ENCODE measurements at regions not wholly inside any gene's neighbourhood (a gene's known extent, or its start where the extent isn't known, plus 50 kb on each side); places are given as distances from the start of the nearest gene placed in this dataset.

DNA sequence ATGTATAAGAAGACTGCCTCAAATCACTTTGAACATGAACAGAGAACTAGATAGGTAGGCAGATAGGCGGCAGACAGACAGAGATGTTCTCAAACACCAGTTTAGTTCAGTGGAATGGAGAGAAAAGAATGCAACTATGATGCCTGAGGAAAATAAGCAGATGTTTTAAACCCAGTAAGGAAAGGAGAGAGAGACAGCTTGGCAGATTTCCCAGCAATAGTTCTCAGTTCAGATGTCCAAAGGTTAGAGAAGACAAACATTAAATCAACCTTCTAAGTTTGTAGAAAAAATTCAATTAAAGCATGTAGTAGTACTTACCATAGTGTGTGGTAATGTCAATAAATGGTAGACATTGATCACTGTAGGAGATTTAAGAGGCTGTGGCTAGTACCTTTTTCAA is 209.6 kb upstream of the PFN2 start:
- no peaks in the 10 kb centered on the region for H3K36me3 ChIP-seq (ENCODE audit: control insufficient read depth, insufficient read depth, low read length)
- H3K4me3 ChIP-seq: no peak overlapping the region
- H3K9ac ChIP-seq (ENCODE audit: insufficient read depth in 1 of 2, low read depth in 2 of 2, low read length in 2 of 2): no peak overlapping the region
- DNase-seq (ENCODE audit: extremely low read depth in 1 of 4, low spot score in 3 of 4) (no peak), ATAC-seq (no peak), FAIRE-seq (no peak)
- intact Hi-C loops (cut with micrococcal nuclease) (no loop called here), in situ Hi-C loops (cut with MboI) (no loop called here)
- no TSS peak for BruUV-seq (replicated peaks)
- peaks cover 0 to 5% of the 10 kb centered on the region in 2 experiments; a peak in 1 of 5 replicates for H3K4me1 ChIP-seq (replicated peaks in 1 of 2; ENCODE audit: control insufficient read depth in 2 of 2, insufficient read depth in 2 of 2, low read length in 2 of 2)
- ChIA-PET POLR2A (interaction anchor here (1.1 kb wide), 1 partner anchor 45 kb away, joined by 3 read pairs; no protein-coding TSS in a partner anchor), CTCF (ENCODE audit: low intra/inter-chr PET ratio) (no interaction called here)
- no peak overlapping the region for H3K4me2 ChIP-seq (ENCODE audit: insufficient read depth, low read length)
- whole genome bisulfite sequencing (ENCODE audit: insufficient coverage, low coverage, missing lambda C conversion rate): 0% methylated on average over 1 of the region's 1 CpG
- no peak overlapping the region for H2AFZ ChIP-seq (ENCODE audit: low read depth, low read length)
- H3K9me3 ChIP-seq (replicated peaks; ENCODE audit: control insufficient read depth, insufficient read depth, low read depth, low read length): no peaks in the 10 kb centered on the region
- TF ChIP-seq, protein P1, sequence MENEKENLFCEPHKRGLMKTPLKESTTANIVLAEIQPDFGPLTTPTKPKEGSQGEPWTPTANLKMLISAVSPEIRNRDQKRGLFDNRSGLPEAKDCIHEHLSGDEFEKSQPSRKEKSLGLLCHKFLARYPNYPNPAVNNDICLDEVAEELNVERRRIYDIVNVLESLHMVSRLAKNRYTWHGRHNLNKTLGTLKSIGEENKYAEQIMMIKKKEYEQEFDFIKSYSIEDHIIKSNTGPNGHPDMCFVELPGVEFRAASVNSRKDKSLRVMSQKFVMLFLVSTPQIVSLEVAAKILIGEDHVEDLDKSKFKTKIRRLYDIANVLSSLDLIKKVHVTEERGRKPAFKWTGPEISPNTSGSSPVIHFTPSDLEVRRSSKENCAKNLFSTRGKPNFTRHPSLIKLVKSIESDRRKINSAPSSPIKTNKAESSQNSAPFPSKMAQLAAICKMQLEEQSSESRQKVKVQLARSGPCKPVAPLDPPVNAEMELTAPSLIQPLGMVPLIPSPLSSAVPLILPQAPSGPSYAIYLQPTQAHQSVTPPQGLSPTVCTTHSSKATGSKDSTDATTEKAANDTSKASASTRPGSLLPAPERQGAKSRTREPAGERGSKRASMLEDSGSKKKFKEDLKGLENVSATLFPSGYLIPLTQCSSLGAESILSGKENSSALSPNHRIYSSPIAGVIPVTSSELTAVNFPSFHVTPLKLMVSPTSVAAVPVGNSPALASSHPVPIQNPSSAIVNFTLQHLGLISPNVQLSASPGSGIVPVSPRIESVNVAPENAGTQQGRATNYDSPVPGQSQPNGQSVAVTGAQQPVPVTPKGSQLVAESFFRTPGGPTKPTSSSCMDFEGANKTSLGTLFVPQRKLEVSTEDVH (IDR thresholded peaks at IDR 0.05; ENCODE audit: low read depth, partially characterized antibody): no peak
- 0 out of 2 replicates have a peak, but pooled peaks have one; percentile 12 for TF ChIP-seq ELF1 (tag; IDR thresholded peaks at IDR 0.05)
- H3K27me3 ChIP-seq (ENCODE audit: control insufficient read depth in 2 of 2, insufficient read depth in 2 of 2, low read length in 2 of 2): peaks cover 3 to 9% of the 10 kb centered on the region in 2 experiments; a peak in 4 of 5 replicates
- H4K20me1 ChIP-seq (replicated peaks; ENCODE audit: control insufficient read depth, insufficient read depth, low read length): no peaks in the 10 kb centered on the region
- no peaks in the 10 kb centered on the region for H3K79me2 ChIP-seq (ENCODE audit: control insufficient read depth, insufficient read depth, low read length)
- H3K9me1 ChIP-seq (ENCODE audit: control insufficient read depth, insufficient read depth, low read length): no peaks in the 10 kb centered on the region
- no peak overlapping the region for H3K27ac ChIP-seq (ENCODE audit: extremely low read depth, low read depth, low read length)

DNA sequence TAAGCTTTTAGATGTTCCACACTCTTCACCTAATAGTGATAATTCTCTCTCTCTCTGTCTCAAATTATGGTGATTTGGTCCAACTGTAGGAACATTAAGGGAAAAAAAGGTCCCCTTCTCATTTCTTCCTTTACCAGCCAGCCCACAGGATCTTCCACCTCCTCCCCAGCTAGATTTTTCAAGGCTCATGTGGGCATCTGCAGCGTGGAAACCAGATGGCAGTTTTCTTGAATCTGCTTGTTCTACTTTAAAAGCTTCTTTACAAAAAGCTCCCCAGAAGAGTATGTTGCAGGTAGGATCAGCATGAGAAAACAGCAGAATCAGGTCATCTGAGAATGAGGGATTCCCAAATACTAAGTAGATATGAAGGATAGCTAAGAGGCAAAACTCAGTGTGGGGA is 208.6 kb upstream of the PFN2 start:
- FAIRE-seq (no peak), DNase-seq (ENCODE audit: extremely low read depth in 1 of 4, low spot score in 3 of 4) (no peak), ATAC-seq (no peak)
- Histone ChIP-seq H4K20me1 (replicated peaks; ENCODE audit: control insufficient read depth, insufficient read depth, low read length) (no peaks in the 10 kb centered on the region), H3K9me1 (ENCODE audit: control insufficient read depth, insufficient read depth, low read length) (no peaks in the 10 kb centered on the region), H3K4me2 (ENCODE audit: insufficient read depth, low read length) (no peak overlapping the region), H3K27me3 (ENCODE audit: control insufficient read depth in 2 of 2, insufficient read depth in 2 of 2, low read length in 2 of 2) (peaks cover 3 to 9% of the 10 kb centered on the region in 2 experiments; a peak in 4 of 5 replicates), H3K4me1 (replicated peaks in 1 of 2; ENCODE audit: control insufficient read depth in 2 of 2, insufficient read depth in 2 of 2, low read length in 2 of 2) (peaks cover 0 to 5% of the 10 kb centered on the region in 2 experiments; a peak in 1 of 5 replicates), H3K79me2 (ENCODE audit: control insufficient read depth, insufficient read depth, low read length) (no peaks in the 10 kb centered on the region), H3K27ac (ENCODE audit: extremely low read depth, low read depth, low read length) (no peak overlapping the region), H3K9me3 (replicated peaks; ENCODE audit: control insufficient read depth, insufficient read depth, low read depth, low read length) (no peaks in the 10 kb centered on the region), H2AFZ (ENCODE audit: low read depth, low read length) (no peak overlapping the region), H3K4me3 (no peak overlapping the region), H3K9ac (ENCODE audit: insufficient read depth in 1 of 2, low read depth in 2 of 2, low read length in 2 of 2) (no peak overlapping the region), H3K36me3 (ENCODE audit: control insufficient read depth, insufficient read depth, low read length) (no peaks in the 10 kb centered on the region)
- CTCF ChIA-PET (ENCODE audit: low intra/inter-chr PET ratio): no interaction called here
- WGBS (ENCODE audit: insufficient coverage, low coverage, missing lambda C conversion rate): 0% methylated on average over 1 of the region's 1 CpG
- no TSS peak for BruUV-seq (replicated peaks)
- POLR2A ChIA-PET: interaction anchor here (1.1 kb wide), 1 partner anchor 44 kb away, joined by 3 read pairs; no protein-coding TSS in a partner anchor
- in situ Hi-C loops (cut with MboI) (no loop called here), intact Hi-C loops (cut with micrococcal nuclease) (no loop called here)
- TF ChIP-seq ZNF197 (CRISPR knock-in tag; IDR thresholded peaks at IDR 0.05; ENCODE audit: low read depth) (no peak), ASH1L (IDR thresholded peaks at IDR 0.05; ENCODE audit: borderline replicate concordance, low read depth, partially characterized antibody) (no peak), RBM17 (IDR thresholded peaks at IDR 0.05; ENCODE audit: borderline replicate concordance, low read depth, low read length) (no peak), POLR2AphosphoS2 (IDR thresholded peaks at IDR 0.05; ENCODE audit: low read length) (no peak), POLR2G (IDR thresholded peaks at IDR 0.05; ENCODE audit: low read depth, low read length) (no peak)
- TF ChIP-seq, protein P2, sequence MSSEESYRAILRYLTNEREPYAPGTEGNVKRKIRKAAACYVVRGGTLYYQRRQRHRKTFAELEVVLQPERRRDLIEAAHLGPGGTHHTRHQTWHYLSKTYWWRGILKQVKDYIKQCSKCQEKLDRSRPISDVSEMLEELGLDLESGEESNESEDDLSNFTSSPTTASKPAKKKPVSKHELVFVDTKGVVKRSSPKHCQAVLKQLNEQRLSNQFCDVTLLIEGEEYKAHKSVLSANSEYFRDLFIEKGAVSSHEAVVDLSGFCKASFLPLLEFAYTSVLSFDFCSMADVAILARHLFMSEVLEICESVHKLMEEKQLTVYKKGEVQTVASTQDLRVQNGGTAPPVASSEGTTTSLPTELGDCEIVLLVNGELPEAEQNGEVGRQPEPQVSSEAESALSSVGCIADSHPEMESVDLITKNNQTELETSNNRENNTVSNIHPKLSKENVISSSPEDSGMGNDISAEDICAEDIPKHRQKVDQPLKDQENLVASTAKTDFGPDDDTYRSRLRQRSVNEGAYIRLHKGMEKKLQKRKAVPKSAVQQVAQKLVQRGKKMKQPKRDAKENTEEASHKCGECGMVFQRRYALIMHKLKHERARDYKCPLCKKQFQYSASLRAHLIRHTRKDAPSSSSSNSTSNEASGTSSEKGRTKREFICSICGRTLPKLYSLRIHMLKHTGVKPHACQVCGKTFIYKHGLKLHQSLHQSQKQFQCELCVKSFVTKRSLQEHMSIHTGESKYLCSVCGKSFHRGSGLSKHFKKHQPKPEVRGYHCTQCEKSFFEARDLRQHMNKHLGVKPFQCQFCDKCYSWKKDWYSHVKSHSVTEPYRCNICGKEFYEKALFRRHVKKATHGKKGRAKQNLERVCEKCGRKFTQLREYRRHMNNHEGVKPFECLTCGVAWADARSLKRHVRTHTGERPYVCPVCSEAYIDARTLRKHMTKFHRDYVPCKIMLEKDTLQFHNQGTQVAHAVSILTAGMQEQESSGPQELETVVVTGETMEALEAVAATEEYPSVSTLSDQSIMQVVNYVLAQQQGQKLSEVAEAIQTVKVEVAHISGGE (CRISPR knock-in tag; IDR thresholded peaks at IDR 0.05): no peak
